AG04450 (cell line): ENCODE measurements at regions not wholly inside any gene's neighbourhood (a gene's known extent, or its start where the extent isn't known, plus 50 kb on each side); places are given as distances from the start of the nearest gene placed in this dataset.

Experiments used
- CTCF ChIA-PET: fragments of 300-600, 350-600 bp; formaldehyde crosslinking; extraction: SDS; loops from one replicate; lab custom pipeline; 2022; ENCODE audit warnings: antibody characterized with exemption, inconsistent platforms; lab: Charles Lee
- POLR2A ChIA-PET: fragments of 350-600 bp; formaldehyde crosslinking; extraction: SDS; loops from one replicate; lab custom pipeline; 2021; ENCODE audit warnings: antibody characterized with exemption, inconsistent platforms; lab: Yijun Ruan, JAX
- DNase-seq: peaks from one replicate; pipeline ENCODE4 v3.0.0-alpha.2; 2011; ENCODE audit warnings: low read depth, low spot score
- H3K27ac ChIP-seq: one replicate; pipeline ENCODE4 v1.5.1; 2012; ENCODE audit warnings: low read depth, low read length, control low read depth
- H3K27me3 ChIP-seq: one replicate; pipeline ENCODE4 v1.6.0; 2012; ENCODE audit warnings: low read length; ENCODE audit not compliant: control insufficient read depth, insufficient read depth
- H3K4me3 ChIP-seq: 2 replicates; pipeline ENCODE4 v1.5.1; 2011; ENCODE audit warnings: mild to moderate bottlenecking, low read depth, low read length, control low read depth
- H3K9me3 ChIP-seq: 2 replicates; pipeline ENCODE4 v1.5.1; 2012; ENCODE audit warnings: low read length; ENCODE audit not compliant: control insufficient read depth, insufficient read depth
- CTCF ChIP-seq: IDR thresholded peaks from 2 replicates; pipeline ENCODE4 v1.5.1; 2011; ENCODE audit warnings: low read depth, low read length, control low read depth, inconsistent platforms

GRCh38 chr18:67876871-67877270 lies 360.4 kb upstream of the DSEL start:
- no peaks in the 10 kb centered on the region for H3K9me3 ChIP-seq
- H3K4me3 ChIP-seq, result no peak overlapping the region
- H3K27me3 ChIP-seq, result no peaks in the 10 kb centered on the region
- no peak overlapping the region for H3K27ac ChIP-seq
- POLR2A ChIA-PET, result no interaction called here
- TF ChIP-seq CTCF, result no peak
- CTCF ChIA-PET, result no interaction called here
- DNase-seq, result no peak

- TF ChIP-seq CTCF, result no peak
- Histone ChIP-seq H3K27me3 (no peaks in the 10 kb centered on the region), H3K4me3 (no peak overlapping the region), H3K9me3 (no peaks in the 10 kb centered on the region), H3K27ac (no peak overlapping the region)
- ChIA-PET CTCF (no interaction called here), POLR2A (interaction anchor here (0.6 kb wide), 1 partner anchor 225 kb away, joined by 3 read pairs; no protein-coding TSS in a partner anchor)
- DNase-seq, result no peak
These were observed 359.4 kb upstream of the DSEL start for GRCh38 chr18:67875944-67876343.

- ChIA-PET CTCF (no interaction called here), POLR2A (no interaction called here)
- no peak for DNase-seq
- Histone ChIP-seq H3K9me3 (no peaks in the 10 kb centered on the region), H3K4me3 (no peak overlapping the region), H3K27ac (no peak overlapping the region), H3K27me3 (no peaks in the 10 kb centered on the region)
- no peak for TF ChIP-seq CTCF
These were observed 358.5 kb upstream of the DSEL start for GRCh38 chr18:67875060-67875459.

GRCh38 chr18:67865400-67865799 lies 348.9 kb upstream of the DSEL start:
- Histone ChIP-seq H3K4me3 (no peak overlapping the region), H3K27me3 (no peaks in the 10 kb centered on the region), H3K9me3 (no peaks in the 10 kb centered on the region; the same call in 1 of the 2 replicates), H3K27ac (no peak overlapping the region)
- ChIA-PET POLR2A (no interaction called here), CTCF (no interaction called here)
- TF ChIP-seq CTCF, result no peak
- no peak for DNase-seq

DNA sequence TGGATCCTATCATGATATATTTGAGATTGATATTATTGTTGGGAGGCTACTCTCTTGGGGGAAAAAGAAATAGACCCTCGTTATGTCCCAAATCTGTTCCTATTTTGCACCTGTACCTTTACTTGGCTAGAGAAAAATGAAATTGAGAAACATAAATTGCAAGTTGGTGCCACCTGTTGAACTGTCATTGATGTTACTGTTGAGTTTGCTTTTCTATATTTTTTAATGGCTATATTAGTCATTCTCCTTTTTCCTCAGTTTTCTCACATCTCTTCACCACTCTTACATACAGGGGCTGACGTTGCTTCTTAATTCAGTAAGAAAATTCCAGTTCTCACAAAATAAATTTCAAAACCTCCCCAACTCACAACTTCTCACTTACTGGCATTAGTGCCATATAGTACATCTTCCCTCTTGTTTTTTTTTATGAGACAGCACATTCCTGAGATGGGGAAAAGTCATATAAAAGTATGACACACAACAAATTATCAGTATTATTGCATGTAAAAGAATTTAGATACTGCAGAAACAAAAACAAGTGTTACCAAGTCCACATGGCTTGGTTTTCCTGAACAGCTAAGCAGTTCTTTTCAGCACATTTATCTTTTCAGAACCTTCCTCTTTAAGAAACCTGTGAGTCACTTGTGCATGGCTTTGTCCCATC lies 348.3 kb upstream of the DSEL start:
- ChIA-PET POLR2A (no interaction called here), CTCF (interaction anchor here (0.6 kb wide), 1 partner anchor 84 kb away, joined by 3 read pairs; no protein-coding TSS in a partner anchor)
- H3K4me3 ChIP-seq, result no peak overlapping the region
- no peaks in the 10 kb centered on the region for H3K27me3 ChIP-seq
- H3K9me3 ChIP-seq, result no peaks in the 10 kb centered on the region; the same call in 1 of the 2 replicates
- no peak for DNase-seq
- TF ChIP-seq CTCF, result no peak
- H3K27ac ChIP-seq, result no peak overlapping the region
